DMS53 (cell line): ENCODE measurements at regions not wholly inside any gene's neighbourhood (a gene's known extent, or its start where the extent isn't known, plus 50 kb on each side); places are given as distances from the start of the nearest gene placed in this dataset.

Source experiments
- DNase-seq: peaks from one replicate; lab custom pipeline; 2025; lab: John Stamatoyannopoulos, UW

- no peak for DNase-seq
Measured at GRCh38 chr15:62913246-62913645, 129.3 kb upstream of the TPM1 start.

GRCh38 chr15:62914461-62915079 is 128.0 kb upstream of the TPM1 start:
- no peak for DNase-seq

GRCh38 chr15:62920682-62921502 is 121.7 kb upstream of the TPM1 start:
- DNase-seq: no peak

GRCh38 chr15:62922514-62922913 is 120.0 kb upstream of the TPM1 start:
- DNase-seq: no peak

- no peak for DNase-seq
Measured at GRCh38 chr15:62925875-62926274, 116.7 kb upstream of the TPM1 start.

GRCh38 chr15:62927196-62927595 is 115.4 kb upstream of the TPM1 start:
- no peak for DNase-seq

GRCh38 chr15:62927836-62928235 is 114.7 kb upstream of the TPM1 start:
- DNase-seq: no peak

- no peak for DNase-seq
Measured at GRCh38 chr15:62928242-62928999, 114.1 kb upstream of the TPM1 start.

- peak; percentile 65 for DNase-seq
Measured at GRCh38 chr15:62929000-62929357, 113.6 kb upstream of the TPM1 start.

GRCh38 chr15:62931650-62932049 is 110.9 kb upstream of the TPM1 start:
- DNase-seq: no peak

GRCh38 chr15:62932436-62932835 is 110.1 kb upstream of the TPM1 start:
- no peak for DNase-seq

- no peak for DNase-seq
Measured at GRCh38 chr15:62933386-62933785, 109.2 kb upstream of the TPM1 start.

- no peak for DNase-seq
Measured at GRCh38 chr15:62934236-62934971, 108.1 kb upstream of the TPM1 start.

- peak; percentile 46 for DNase-seq
Measured at GRCh38 chr15:62935300-62936081, 107.1 kb upstream of the TPM1 start.

GRCh38 chr15:62938825-62939224 is 103.7 kb upstream of the TPM1 start:
- no peak for DNase-seq

GRCh38 chr15:62940093-62940754 is 102.3 kb upstream of the TPM1 start:
- DNase-seq: no peak

GRCh38 chr15:62940755-62941361 is 101.7 kb upstream of the TPM1 start:
- no peak for DNase-seq

GRCh38 chr15:62941699-62942098 is 100.8 kb upstream of the TPM1 start:
- no peak for DNase-seq

GRCh38 chr15:62942428-62942827 is 100.1 kb upstream of the TPM1 start:
- no peak for DNase-seq

- DNase-seq: no peak
Measured at GRCh38 chr15:62945063-62945462, 97.5 kb upstream of the TPM1 start.

- DNase-seq: no peak
Measured at GRCh38 chr15:62945760-62946159, 96.8 kb upstream of the TPM1 start.
